K562 (cell line): ENCODE measurements at regions not wholly inside any gene's neighbourhood (a gene's known extent, or its start where the extent isn't known, plus 50 kb on each side); places are given as distances from the start of the nearest gene placed in this dataset.
A peak's percentile ranks its signal among the peaks of the same experiment; 100 is the strongest.

Experiments used
- ATAC-seq: fragments of 200-7000 bp; cut with Tn5 transposase; 3 replicates; pipeline ENCODE4 v1.9.1; 2020; ENCODE audit warnings: moderate library complexity
- BruUV-seq: library from RNA; stranded (reverse); fragments of 400-500 nt; replicated peaks from 2 replicates; lab custom pipeline; 2021; lab: Mats Ljungman, UMichigan
- CTCF ChIA-PET: fragments of 300-600 bp; formaldehyde crosslinking; extraction: SDS; loops from one replicate; lab custom pipeline; 2021; ENCODE audit warnings: low intra/inter-chr PET ratio; lab: Yijun Ruan, JAX
- POLR2A ChIA-PET: fragments of 300-600, 350-650 bp; sonication (Branson Sonifier 250); formaldehyde crosslinking; extraction: SDS; loops from one replicate; lab custom pipeline; 2021; ENCODE audit warnings: antibody characterized with exemption, inconsistent platforms; lab: Yijun Ruan, JAX
- DNase-seq, 4 experiments: peaks; one replicate each; pipeline versions ENCODE4 v3.0.0 to v3.0.0-alpha.2; 2011 to 2018; ENCODE audit warnings: low spot score in 3 of 4, mixed read lengths in 3 of 4; ENCODE audit errors: extremely low read depth in 1 of 4
- FAIRE-seq: peaks from 2 replicates; lab custom pipeline; 2011; peaks lifted over from hg19 to GRCh38; lab: Jason Lieb, UNC
- H2AFZ ChIP-seq: 2 replicates; pipeline ENCODE4 v1.6.0; 2011; ENCODE audit warnings: low read depth, low read length, control low read depth, inconsistent platforms
- H3K27ac ChIP-seq: fragments of 200-600 bp; 3 replicates; pipeline ENCODE4 v1.8.0; 2011; ENCODE audit warnings: low read depth, mild to moderate bottlenecking, control low read depth, inconsistent platforms, low read length, moderate library complexity, mixed read lengths; ENCODE audit errors: extremely low read depth
- H3K27me3 ChIP-seq, 2 experiments: fragments of 300-600 bp in 1 of 2; 2 replicates in 1 of 2; 3 replicates in 1 of 2; pipeline versions ENCODE4 v1.6.0 to v1.8.0; 2011; ENCODE audit warnings: inconsistent platforms in 2 of 2, low read length in 2 of 2, mild to moderate bottlenecking in 1 of 2, mixed read lengths in 1 of 2, moderate library complexity in 1 of 2; ENCODE audit not compliant: control insufficient read depth in 2 of 2, insufficient read depth in 2 of 2
- H3K36me3 ChIP-seq: fragments of 300-600 bp; 3 replicates; pipeline ENCODE4 v1.8.0; 2011; ENCODE audit warnings: mild to moderate bottlenecking, low read length, inconsistent platforms; ENCODE audit not compliant: control insufficient read depth, insufficient read depth
- H3K4me1 ChIP-seq, 2 experiments: fragments of 200-600 bp in 1 of 2; replicated peaks in 1 of 2; 2 replicates in 1 of 2; 3 replicates in 1 of 2; pipeline versions ENCODE4 v1.5.1 to v1.8.0; 2011; ENCODE audit warnings: inconsistent platforms in 2 of 2, low read length in 2 of 2, mild to moderate bottlenecking in 1 of 2, mixed read lengths in 1 of 2, moderate library complexity in 1 of 2; ENCODE audit not compliant: control insufficient read depth in 2 of 2, insufficient read depth in 2 of 2
- H3K4me2 ChIP-seq: 2 replicates; pipeline ENCODE4 v1.6.1; 2011; ENCODE audit warnings: low read length, control low read depth, inconsistent platforms, mixed read lengths; ENCODE audit not compliant: insufficient read depth
- H3K4me3 ChIP-seq: fragments of 200-600 bp; sonication (generic), shearing (Covaris generic); 2 replicates; pipeline ENCODE4 v1.5.1; 2016; ENCODE audit warnings: control low read depth, inconsistent platforms
- H3K79me2 ChIP-seq: fragments of 200-600 bp; 3 replicates; pipeline ENCODE4 v1.8.0; 2011; ENCODE audit warnings: low read length, inconsistent platforms; ENCODE audit not compliant: control insufficient read depth, insufficient read depth
- H3K9ac ChIP-seq, 2 experiments: 2 replicates each; pipeline versions ENCODE4 v1.6.0 to v1.6.1; 2011; ENCODE audit warnings: low read depth in 2 of 2, low read length in 2 of 2, control low read depth in 1 of 2, inconsistent platforms in 1 of 2, mild to moderate bottlenecking in 1 of 2, mixed read lengths in 1 of 2; ENCODE audit not compliant: insufficient read depth in 1 of 2
- H3K9me1 ChIP-seq: one replicate; pipeline ENCODE4 v1.6.0; 2011; ENCODE audit warnings: inconsistent platforms, mild to moderate bottlenecking, low read length, moderate library complexity; ENCODE audit not compliant: control insufficient read depth, insufficient read depth
- H3K9me3 ChIP-seq: replicated peaks from 2 replicates; pipeline ENCODE4 v1.5.1; 2011; ENCODE audit warnings: low read depth, low read length, inconsistent platforms; ENCODE audit not compliant: control insufficient read depth, insufficient read depth
- H4K20me1 ChIP-seq: replicated peaks from 2 replicates; pipeline ENCODE4 v1.6.1; 2011; ENCODE audit warnings: low read length, inconsistent platforms, mixed read lengths; ENCODE audit not compliant: control insufficient read depth, insufficient read depth
- GTF3C2 ChIP-seq: IDR thresholded peaks from 3 replicates; pipeline ENCODE4 v1.6.1; 2011; ENCODE audit warnings: borderline replicate concordance, mild to moderate bottlenecking, moderate library complexity; ENCODE audit not compliant: insufficient read length; ENCODE audit errors: extremely low read depth
- HNRNPLL ChIP-seq: fragments of 200-400 bp; formaldehyde crosslinking; IDR thresholded peaks from 2 replicates; pipeline ENCODE4 v1.6.1; 2017; ENCODE audit warnings: low read length, low read depth, mild to moderate bottlenecking; ENCODE audit not compliant: poor library complexity, severe bottlenecking
- MAZ ChIP-seq, 2 experiments: fragments of 450-650 bp in 1 of 2; sonication (generic) in 1 of 2; formaldehyde crosslinking; IDR thresholded peaks in 1 of 2; conservative IDR thresholded peaks in 1 of 2; 2 replicates each; pipeline versions ENCODE4 v1.4.0 to v1.5.0; 2020; ENCODE audit warnings: mild to moderate bottlenecking in 1 of 2, missing genetic modification reagents in 1 of 2
- MCM2 ChIP-seq: fragments of 450-650 bp; IDR thresholded peaks from 2 replicates; pipeline ENCODE4 v1.6.1; 2017; ENCODE audit warnings: low read depth, mild to moderate bottlenecking
- MEF2D ChIP-seq: conservative IDR thresholded peaks from 2 replicates; pipeline ENCODE4 v1.6.1; 2016; ENCODE audit warnings: low read depth, missing genetic modification characterization, missing compliant biosample characterization
- NCOR1 ChIP-seq: fragments of 450-650 bp; IDR thresholded peaks from 2 replicates; pipeline ENCODE4 v1.6.1; 2016; ENCODE audit warnings: mild to moderate bottlenecking, moderate library complexity
- PHF8 ChIP-seq: fragments of 200-600 bp; sonication (generic); IDR thresholded peaks from 2 replicates; pipeline ENCODE4 v1.6.1; 2012; ENCODE audit warnings: mixed run types, mild to moderate bottlenecking, inconsistent platforms, low read length, moderate library complexity, borderline replicate concordance
- PHTF2 ChIP-seq: fragments of 250-450 bp; sonication (Bioruptor Pico); IDR thresholded peaks from 2 replicates; pipeline ENCODE4 v1.5.0; 2021; ENCODE audit warnings: mild to moderate bottlenecking
- POLR2AphosphoS2 ChIP-seq: IDR thresholded peaks from 2 replicates; pipeline ENCODE4 v1.6.1; 2012; ENCODE audit warnings: low read length, improper control_type of control experiment
- PPARD ChIP-seq: fragments of 250-450 bp; sonication (Bioruptor Pico); IDR thresholded peaks from 2 replicates; pipeline ENCODE4 v1.8.0; 2022; ENCODE audit warnings: inconsistent platforms, mild to moderate bottlenecking, moderate library complexity
- PYGO2 ChIP-seq: fragments of 450-650 bp; IDR thresholded peaks from 2 replicates; pipeline ENCODE4 v1.6.1; 2016; ENCODE audit warnings: mild to moderate bottlenecking, missing genetic modification characterization, moderate library complexity, missing compliant biosample characterization
- SFPQ ChIP-seq: fragments of 200-400 bp; formaldehyde crosslinking; IDR thresholded peaks from 2 replicates; pipeline ENCODE4 v1.6.1; 2017; ENCODE audit warnings: mild to moderate bottlenecking, low read depth, low read length, moderate library complexity
- SMAD4 ChIP-seq: fragments of 250-450 bp; sonication (Bioruptor Pico); conservative IDR thresholded peaks from 2 replicates; pipeline ENCODE4 v1.8.0; 2021; ENCODE audit warnings: inconsistent platforms, mild to moderate bottlenecking, moderate library complexity
- ZNF395 ChIP-seq: fragments of 200-800 bp; sonication (Bioruptor generic); IDR thresholded peaks from 2 replicates; pipeline ENCODE4 v1.6.1; 2017; ENCODE audit warnings: missing genetic modification characterization, missing compliant biosample characterization
- WGBS: fragments of 100-300 bp; shearing (Covaris generic); methylation state at CpG from one replicate; pipeline ENCODE4 v1.1.6; 2016; ENCODE audit warnings: low coverage, mixed read lengths; ENCODE audit not compliant: insufficient coverage; ENCODE audit errors: missing lambda C conversion rate; 5-methylcytosine and 5-hydroxymethylcytosine counted together
- in situ Hi-C: fragments of 300-500 bp; cut with MboI; formaldehyde crosslinking; loops from 4 replicates; pipeline ENCODE4 v1.15.0; 2018; ENCODE audit warnings: inconsistent platforms, mixed read lengths
- intact Hi-C: fragments of 100-400 bp; cut with micrococcal nuclease; formaldehyde crosslinking; loops from 2 replicates; pipeline ENCODE4 v1.14.2; 2022

GRCh38 chr11:69918938-69919650, 99.9 kb upstream of the FGF3 start:
- CTCF ChIA-PET, result interaction anchor here (0.5 to 1.7 kb wide), 5 partner anchors 13 to 552 kb away, joined by 3 to 14 read pairs (median 4); no protein-coding TSS in a partner anchor
- DNase-seq (peak; percentile 79 to 87 (median 82)), ATAC-seq (peak; percentile 92), FAIRE-seq (no peak)
- no TSS peak for BruUV-seq
- POLR2A ChIA-PET, result interaction anchor here (0.6 to 1.0 kb wide), 3 partner anchors 197 to 264 kb away, joined by 3 read pairs; no protein-coding TSS in a partner anchor
- in situ Hi-C loops (no loop called here), intact Hi-C loops (loop anchor here (1.0 to 10.0 kb wide), 3 partner anchors 272 to 556 kb away; no protein-coding TSS in a partner anchor)
- Histone ChIP-seq H3K27ac (no peak overlapping the region), H3K9me1 (no peaks in the 10 kb centered on the region), H4K20me1 (peaks cover 12% of the 10 kb centered on the region), H3K4me2 (peak overlapping the region; percentile 21), H3K27me3 (peaks cover 12 to 48% of the 10 kb centered on the region in 2 experiments; a peak in 4 of 5 replicates), H3K4me1 (peaks cover 0 to 43% of the 10 kb centered on the region in 2 experiments; a peak in 2 of 5 replicates), H3K9ac (no peak overlapping the region), H3K36me3 (no peaks in the 10 kb centered on the region), H3K4me3 (no peak overlapping the region), H3K9me3 (no peaks in the 10 kb centered on the region), H3K79me2 (no peaks in the 10 kb centered on the region), H2AFZ (peak overlapping the region; percentile 34; the same call in 1 of the 2 replicates)
- WGBS, result 13% methylated on average over 31 of the region's 32 CpGs
- TF ChIP-seq SFPQ, result no peak
- TF ChIP-seq ZNF395 (CRISPR knock-in tag), result no peak
- TF ChIP-seq HNRNPLL, result peak; percentile 22
- no peak for TF ChIP-seq PYGO2
- no peak for TF ChIP-seq PHF8
- TF ChIP-seq MEF2D (tag), result no peak
- no peak for TF ChIP-seq NCOR1
- TF ChIP-seq MAZ (CRISPR knock-in tag; conservative IDR thresholded peaks at IDR 0.05 in 1 of 2, IDR thresholded peaks at IDR 0.05 in 1 of 2), result peak; percentile 48 to 80; a peak in 3 of 4 replicates
- no peak for TF ChIP-seq POLR2AphosphoS2
- 0 out of 2 replicates have a peak, but pooled peaks have one; percentile 41 for TF ChIP-seq SMAD4 (CRISPR knock-in tag)
- no peak for TF ChIP-seq MCM2
- no peak for TF ChIP-seq PPARD
- no peak for TF ChIP-seq GTF3C2
- no peak for TF ChIP-seq PHTF2 (CRISPR knock-in tag)
